Smooth muscle cell (in vitro differentiated cells): ENCODE measurements at regions not wholly inside any gene's neighbourhood (a gene's known extent, or its start where the extent isn't known, plus 50 kb on each side); places are given as distances from the start of the nearest gene placed in this dataset.

Source experiments
- DNase-seq: peaks from one replicate; lab custom pipeline; 2025; ENCODE audit not compliant: unreplicated experiment; lab: John Stamatoyannopoulos, UW
- H2AFZ ChIP-seq: fragments of 200-600 bp; sonication (generic); 2 replicates; pipeline ENCODE4 v1.6.0; 2016; ENCODE audit warnings: antibody characterized with exemption, low read depth, mild to moderate bottlenecking
- H3F3A ChIP-seq: fragments of 200-600 bp; sonication (generic); 2 replicates; pipeline ENCODE4 v1.6.0; 2017; ENCODE audit warnings: antibody characterized with exemption, low read depth
- H3K27ac ChIP-seq: fragments of 200-600 bp; sonication (generic); 2 replicates; pipeline ENCODE4 v1.5.1; 2016; ENCODE audit warnings: low read depth, mild to moderate bottlenecking
- H3K27me3 ChIP-seq: fragments of 200-600 bp; sonication (generic); 2 replicates; pipeline ENCODE4 v1.6.1; 2016; ENCODE audit warnings: low read depth, mild to moderate bottlenecking
- H3K36me3 ChIP-seq: fragments of 200-600 bp; sonication (generic); 2 replicates; pipeline ENCODE4 v1.5.1; 2016; ENCODE audit warnings: low read depth
- H3K4me1 ChIP-seq: fragments of 200-600 bp; sonication (generic); 2 replicates; pipeline ENCODE4 v1.5.1; 2016; ENCODE audit warnings: low read depth
- H3K4me2 ChIP-seq: fragments of 200-600 bp; sonication (generic); 2 replicates; pipeline ENCODE4 v1.6.0; 2016; ENCODE audit warnings: mild to moderate bottlenecking
- H3K4me3 ChIP-seq: fragments of 200-600 bp; sonication (generic); 2 replicates; pipeline ENCODE4 v1.5.1; 2016; ENCODE audit warnings: mild to moderate bottlenecking
- H3K79me2 ChIP-seq: fragments of 200-600 bp; sonication (generic); 2 replicates; pipeline ENCODE4 v1.6.0; 2016; ENCODE audit warnings: low read depth, mild to moderate bottlenecking
- H3K9ac ChIP-seq: fragments of 200-600 bp; sonication (generic); 2 replicates; pipeline ENCODE4 v1.6.0; 2016; ENCODE audit warnings: low read depth
- H3K9me3 ChIP-seq: fragments of 200-600 bp; sonication (generic); replicated peaks from 2 replicates; pipeline ENCODE4 v1.5.1; 2016; ENCODE audit warnings: low read depth
- H4K20me1 ChIP-seq: fragments of 200-600 bp; sonication (generic); 2 replicates; pipeline ENCODE4 v1.6.0; 2016; ENCODE audit warnings: low read depth
- WGBS: methylation state at CpG from one replicate; pipeline ENCODE4 v1.1.7; 2016; ENCODE audit warnings: low lambda C conversion rate; 5-methylcytosine and 5-hydroxymethylcytosine counted together
- TF ChIP-seq, protein P1 (sequence below): fragments of 200-600 bp; sonication (generic); IDR thresholded peaks from 2 replicates; pipeline ENCODE4 v1.5.1; 2017; ENCODE audit warnings: borderline replicate concordance, mild to moderate bottlenecking, antibody characterized with exemption; ENCODE audit not compliant: insufficient read depth, poor library complexity, severe bottlenecking

DNA sequence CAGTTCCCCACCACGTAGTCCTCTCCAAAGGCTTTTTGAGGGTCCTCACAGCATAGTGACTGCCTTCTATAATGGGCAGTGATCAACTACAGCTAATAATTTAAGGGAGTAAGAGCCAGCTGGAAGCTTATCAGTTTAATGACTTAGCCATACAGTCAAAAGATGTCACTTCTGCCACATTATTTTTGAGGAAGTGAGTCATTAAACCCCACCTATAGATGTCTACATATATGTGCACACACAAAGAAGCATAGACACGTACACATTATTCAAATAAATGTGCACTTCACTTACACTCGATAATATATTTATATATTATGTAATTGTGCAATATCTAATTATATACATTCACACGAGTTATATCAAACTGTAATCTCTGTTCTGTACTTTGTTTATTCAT, 1704.7 kb downstream of the KCNT2 start:
- Histone ChIP-seq H3K4me3 (no peak overlapping the region), H3F3A (no peaks in the 10 kb centered on the region), H3K27me3 (no peaks in the 10 kb centered on the region), H3K27ac (no peak overlapping the region), H3K4me1 (no peaks in the 10 kb centered on the region), H3K4me2 (no peak overlapping the region), H3K9ac (no peak overlapping the region), H2AFZ (no peak overlapping the region), H3K9me3 (no peaks in the 10 kb centered on the region), H3K79me2 (no peaks in the 10 kb centered on the region), H3K36me3 (no peaks in the 10 kb centered on the region), H4K20me1 (no peaks in the 10 kb centered on the region)
- TF ChIP-seq, protein P1, sequence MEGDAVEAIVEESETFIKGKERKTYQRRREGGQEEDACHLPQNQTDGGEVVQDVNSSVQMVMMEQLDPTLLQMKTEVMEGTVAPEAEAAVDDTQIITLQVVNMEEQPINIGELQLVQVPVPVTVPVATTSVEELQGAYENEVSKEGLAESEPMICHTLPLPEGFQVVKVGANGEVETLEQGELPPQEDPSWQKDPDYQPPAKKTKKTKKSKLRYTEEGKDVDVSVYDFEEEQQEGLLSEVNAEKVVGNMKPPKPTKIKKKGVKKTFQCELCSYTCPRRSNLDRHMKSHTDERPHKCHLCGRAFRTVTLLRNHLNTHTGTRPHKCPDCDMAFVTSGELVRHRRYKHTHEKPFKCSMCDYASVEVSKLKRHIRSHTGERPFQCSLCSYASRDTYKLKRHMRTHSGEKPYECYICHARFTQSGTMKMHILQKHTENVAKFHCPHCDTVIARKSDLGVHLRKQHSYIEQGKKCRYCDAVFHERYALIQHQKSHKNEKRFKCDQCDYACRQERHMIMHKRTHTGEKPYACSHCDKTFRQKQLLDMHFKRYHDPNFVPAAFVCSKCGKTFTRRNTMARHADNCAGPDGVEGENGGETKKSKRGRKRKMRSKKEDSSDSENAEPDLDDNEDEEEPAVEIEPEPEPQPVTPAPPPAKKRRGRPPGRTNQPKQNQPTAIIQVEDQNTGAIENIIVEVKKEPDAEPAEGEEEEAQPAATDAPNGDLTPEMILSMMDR, result no peak
- 86% methylated on average over 4 of the region's 4 CpGs for WGBS
- no peak for DNase-seq

DNA sequence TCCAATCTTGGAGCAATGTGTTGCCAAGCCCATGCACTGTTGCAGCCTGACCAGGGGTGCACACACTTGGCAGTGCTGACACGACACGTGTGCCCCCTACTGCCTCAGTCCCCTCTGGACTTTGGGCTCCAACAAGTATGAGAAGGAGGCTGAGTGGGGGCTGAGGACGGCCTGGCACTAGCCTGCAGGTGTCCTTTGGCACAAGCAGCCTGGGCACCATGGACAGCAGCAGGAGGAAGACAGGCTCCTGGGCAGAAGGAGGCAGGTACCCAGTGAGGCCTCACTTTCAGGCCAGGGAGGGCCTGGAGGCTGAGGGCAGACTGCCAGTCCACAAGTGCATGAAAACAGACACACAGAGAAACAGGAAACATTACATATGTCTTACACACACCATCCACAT, 1702.9 kb upstream of the B3GALT2 start:
- no peaks in the 10 kb centered on the region for H3K9me3 ChIP-seq
- no peak overlapping the region for H2AFZ ChIP-seq
- WGBS, result 96% methylated on average over 3 of the region's 3 CpGs
- DNase-seq, result no peak
- no peaks in the 10 kb centered on the region for H3K27me3 ChIP-seq
- H3K9ac ChIP-seq, result no peak overlapping the region
- no peak overlapping the region for H3K27ac ChIP-seq
- H3K4me2 ChIP-seq, result no peak overlapping the region
- TF ChIP-seq, protein P1, result no peak
- no peaks in the 10 kb centered on the region for H3K36me3 ChIP-seq
- H3K4me1 ChIP-seq, result no peaks in the 10 kb centered on the region
- no peak overlapping the region for H3K4me3 ChIP-seq
- H3K79me2 ChIP-seq, result no peaks in the 10 kb centered on the region
- H4K20me1 ChIP-seq, result no peaks in the 10 kb centered on the region
- H3F3A ChIP-seq, result no peaks in the 10 kb centered on the region

DNA sequence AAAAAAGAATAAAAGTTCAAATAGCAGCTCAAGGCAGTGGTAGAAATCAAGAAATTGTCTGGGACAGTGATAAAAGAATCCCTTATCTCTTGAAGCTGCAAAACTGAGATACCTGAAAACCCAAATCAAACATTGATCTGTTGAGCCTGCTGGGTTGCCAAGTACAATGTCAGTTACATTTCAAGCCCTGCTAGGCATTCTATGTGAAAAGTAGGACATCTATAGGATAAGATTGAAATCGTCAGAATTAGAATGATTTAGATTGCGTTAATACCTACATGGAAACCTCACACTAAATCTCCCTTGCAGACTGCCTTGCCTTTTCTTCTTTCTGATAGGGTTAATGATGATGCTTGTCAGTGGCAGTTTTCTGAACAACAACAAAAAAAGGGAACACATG, 1684.4 kb upstream of the B3GALT2 start:
- Histone ChIP-seq H2AFZ (peak overlapping the region; percentile 35), H3K9ac (no peak overlapping the region), H3K79me2 (no peaks in the 10 kb centered on the region), H3K27me3 (no peaks in the 10 kb centered on the region), H3K4me2 (no peak overlapping the region), H3K4me3 (no peak overlapping the region), H3K36me3 (no peaks in the 10 kb centered on the region), H4K20me1 (no peaks in the 10 kb centered on the region), H3F3A (no peaks in the 10 kb centered on the region), H3K27ac (no peak overlapping the region), H3K9me3 (no peaks in the 10 kb centered on the region), H3K4me1 (no peaks in the 10 kb centered on the region)
- DNase-seq, result no peak
- TF ChIP-seq, protein P1, result no peak
- 78% methylated on average over 2 of the region's 2 CpGs for WGBS

DNA sequence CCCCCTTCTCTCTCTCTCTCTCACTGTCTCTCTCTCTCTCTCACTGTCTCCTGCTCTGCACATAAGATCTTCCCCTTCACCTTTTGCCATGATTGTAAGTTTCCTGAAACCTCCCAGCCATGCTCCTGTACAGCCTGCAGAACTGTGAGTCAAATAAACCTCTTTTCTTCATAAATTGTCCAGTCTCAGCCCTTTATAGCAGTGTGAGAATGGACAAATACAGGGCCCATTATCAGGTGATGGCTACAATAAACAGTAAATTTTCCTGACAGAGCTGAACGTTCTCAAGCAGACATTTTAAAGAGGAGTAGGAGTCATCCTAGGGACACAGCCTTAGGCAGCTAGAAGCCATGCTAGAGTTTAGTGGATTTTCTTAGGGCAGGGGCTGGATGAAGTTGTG, 1679.7 kb upstream of the B3GALT2 start:
- TF ChIP-seq, protein P1, result no peak
- no peaks in the 10 kb centered on the region for H3K9me3 ChIP-seq
- no peaks in the 10 kb centered on the region for H4K20me1 ChIP-seq
- H3K27me3 ChIP-seq, result no peaks in the 10 kb centered on the region
- no peak for DNase-seq
- H2AFZ ChIP-seq, result peak overlapping the region; percentile 24
- H3K27ac ChIP-seq, result no peak overlapping the region
- no peak overlapping the region for H3K9ac ChIP-seq
- no peaks in the 10 kb centered on the region for H3K79me2 ChIP-seq
- 22% methylated on average over 1 of the region's 1 CpG for WGBS
- no peak overlapping the region for H3K4me2 ChIP-seq
- no peaks in the 10 kb centered on the region for H3F3A ChIP-seq
- H3K36me3 ChIP-seq, result no peaks in the 10 kb centered on the region
- H3K4me3 ChIP-seq, result no peak overlapping the region
- H3K4me1 ChIP-seq, result no peaks in the 10 kb centered on the region
